ENCODE measurements at regions not wholly inside any gene's neighbourhood (a gene's known extent, or its start where the extent isn't known, plus 50 kb on each side); places are given as distances from the start of the nearest gene placed in this dataset.

- 76% methylated on average over 4 of the region's 5 CpGs for WGBS (ENCODE audit: insufficient coverage)
- peaks cover 2 to 6% of the 10 kb centered on the region in 2 donors for H3K27me3 Mint-ChIP-seq (ENCODE audit: low read depth in 2 of 2)
- no peak overlapping the region for H3K4me3 Mint-ChIP-seq
- no peaks in the 10 kb centered on the region for H3K9me3 Mint-ChIP-seq
- Histone ChIP-seq H3K27me3 (ENCODE audit: control insufficient read depth, insufficient read depth, low read length) (no peaks in the 10 kb centered on the region), H3K4me1 (ENCODE audit: control insufficient read depth, insufficient read depth, low read length) (peaks cover 4% of the 10 kb centered on the region), H3K4me3 (ENCODE audit: low read length) (no peak overlapping the region), H3K36me3 (ENCODE audit: control insufficient read depth, insufficient read depth, low read length) (no peaks in the 10 kb centered on the region), H3K27ac (ENCODE audit: low read length) (no peak overlapping the region), H3K9me3 (ENCODE audit: control insufficient read depth, insufficient read depth, low read length) (peaks cover 7% of the 10 kb centered on the region)
- no peaks in the 10 kb centered on the region for H3K36me3 Mint-ChIP-seq
- ATAC-seq (no peak), DNase-seq (peak in 1 of 2 donors; percentile 81)
- no peak overlapping the region for H3K27ac Mint-ChIP-seq
- no peak for TF ChIP-seq CTCF (IDR thresholded peaks at IDR 0.05)
- peaks cover 6 to 7% of the 10 kb centered on the region in 2 donors for H3K4me1 Mint-ChIP-seq
- intact Hi-C loops (cut with micrococcal nuclease), result no loop called here
These were observed 111.4 kb downstream of the UTP18 start for GRCh38 chr17:51371732-51372151.

- intact Hi-C loops (cut with micrococcal nuclease), result no loop called here
- ATAC-seq (peak in 1 of 3 donors; percentile 36), DNase-seq (peak in 1 of 2 donors; percentile 26)
- Histone ChIP-seq H3K27ac (ENCODE audit: low read length) (no peak overlapping the region), H3K36me3 (ENCODE audit: control insufficient read depth, insufficient read depth, low read length) (no peaks in the 10 kb centered on the region), H3K27me3 (ENCODE audit: control insufficient read depth, insufficient read depth, low read length) (no peaks in the 10 kb centered on the region), H3K9me3 (ENCODE audit: control insufficient read depth, insufficient read depth, low read length) (peaks cover 7% of the 10 kb centered on the region), H3K4me3 (ENCODE audit: low read length) (no peak overlapping the region), H3K4me1 (ENCODE audit: control insufficient read depth, insufficient read depth, low read length) (peaks cover 4% of the 10 kb centered on the region)
- 64% methylated on average over 4 of the region's 5 CpGs for WGBS (ENCODE audit: insufficient coverage)
- peaks cover 0 to 7% of the 10 kb centered on the region in 2 donors for H3K27me3 Mint-ChIP-seq (ENCODE audit: low read depth in 2 of 2)
- no peak for TF ChIP-seq CTCF (IDR thresholded peaks at IDR 0.05)
- no peaks in the 10 kb centered on the region for H3K36me3 Mint-ChIP-seq
- peaks cover 6 to 7% of the 10 kb centered on the region in 2 donors for H3K4me1 Mint-ChIP-seq
- no peak overlapping the region for H3K27ac Mint-ChIP-seq
- H3K9me3 Mint-ChIP-seq, result no peaks in the 10 kb centered on the region
- no peak overlapping the region for H3K4me3 Mint-ChIP-seq
These were observed 112.1 kb downstream of the UTP18 start for GRCh38 chr17:51372345-51373004.

- Mint-ChIP-seq H3K9me3 (no peaks in the 10 kb centered on the region), H3K27ac (no peak overlapping the region), H3K4me3 (no peak overlapping the region), H3K4me1 (peaks cover 6 to 7% of the 10 kb centered on the region in 2 donors), H3K36me3 (no peaks in the 10 kb centered on the region), H3K27me3 (ENCODE audit: low read depth in 2 of 2) (peaks cover 0 to 14% of the 10 kb centered on the region in 2 donors)
- Histone ChIP-seq H3K27ac (ENCODE audit: low read length) (no peak overlapping the region), H3K36me3 (ENCODE audit: control insufficient read depth, insufficient read depth, low read length) (no peaks in the 10 kb centered on the region), H3K4me3 (ENCODE audit: low read length) (no peak overlapping the region), H3K9me3 (ENCODE audit: control insufficient read depth, insufficient read depth, low read length) (peaks cover 7% of the 10 kb centered on the region), H3K27me3 (ENCODE audit: control insufficient read depth, insufficient read depth, low read length) (no peaks in the 10 kb centered on the region), H3K4me1 (ENCODE audit: control insufficient read depth, insufficient read depth, low read length) (peaks cover 4% of the 10 kb centered on the region)
- 89% methylated on average over 4 of the region's 4 CpGs for WGBS (ENCODE audit: insufficient coverage)
- no peak for ATAC-seq
- no peak for DNase-seq
- intact Hi-C loops (cut with micrococcal nuclease), result no loop called here
- no peak for TF ChIP-seq CTCF (IDR thresholded peaks at IDR 0.05)
These were observed 113.3 kb downstream of the UTP18 start for GRCh38 chr17:51373489-51374152.

Data from natural killer cell (primary cell).